Right lobe of liver (tissue), 6 donors: ENCODE measurements at regions not wholly inside any gene's neighbourhood (a gene's known extent, or its start where the extent isn't known, plus 50 kb on each side); places are given as distances from the start of the nearest gene placed in this dataset.
"Not testable (repeated sequence)": the region's sequence is repeated elsewhere in the genome, so short reads cannot be mapped to it uniquely, and the experiment has no call there.

Source experiments
- ATAC-seq, 4 donors: fragments of 200-7000 bp; cut with Tn5 transposase; one replicate each; pipeline ENCODE4 v1.9.1; 2020; ENCODE audit warnings: mild to moderate bottlenecking in 4 of 4, moderate library complexity in 4 of 4
- DNase-seq, 3 donors: peaks; one replicate each; pipeline ENCODE4 v3.0.0-alpha.2; 2020
- H3K27ac ChIP-seq, 3 donors: fragments of 200-600 bp; one replicate each; pipeline ENCODE4 v1.8.0; 2022
- H3K27me3 ChIP-seq, 2 donors: fragments of 200-600 bp; one replicate each; pipeline ENCODE4 v1.8.0; 2022
- H3K36me3 ChIP-seq, 4 donors: fragments of 200-600 bp; sonication (generic) in 1 of 4; one replicate each; pipeline versions ENCODE4 v1.5.1 to v1.8.0; 2017 to 2022; ENCODE audit warnings: control low read depth in 1 of 4
- H3K4me1 ChIP-seq, 4 donors: fragments of 200-600 bp; sonication (generic) in 1 of 4; one replicate each; pipeline versions ENCODE4 v1.5.1 to v1.8.0; 2017 to 2022; ENCODE audit warnings: control low read depth in 1 of 4
- H3K4me3 ChIP-seq, 3 donors: fragments of 200-600 bp; one replicate each; pipeline ENCODE4 v1.8.0; 2022
- H3K9me3 ChIP-seq, 4 donors: fragments of 200-600 bp; sonication (generic) in 1 of 4; one replicate each; pipeline versions ENCODE4 v1.5.1 to v1.8.0; 2017 to 2022; ENCODE audit warnings: control low read depth in 1 of 4
- POLR2A ChIP-seq: fragments of 450-650 bp; IDR thresholded peaks from one replicate; pipeline ENCODE4 v1.6.1; 2017; ENCODE audit warnings: antibody characterized with exemption, mild to moderate bottlenecking
- WGBS: methylation state at CpG from one replicate; pipeline ENCODE4 v1.1.6; 2018; ENCODE audit warnings: low coverage, low lambda C conversion rate; ENCODE audit not compliant: insufficient coverage; ENCODE audit errors: missing lambda C conversion rate; 5-methylcytosine and 5-hydroxymethylcytosine counted together
- intact Hi-C, 2 donors: fragments of 100-400 bp; cut with DNase I; formaldehyde crosslinking; loops; one replicate each; pipeline versions ENCODE4 v1.11.2 to v1.14.1; 2022
- TF ChIP-seq, protein P1 (sequence below), 4 donors: fragments of 200-600 bp in 3 of 4; fragments of 450-650 bp in 1 of 4; IDR thresholded peaks; one replicate each; pipeline versions ENCODE4 v1.5.1 to v1.8.0; 2016 to 2022; ENCODE audit warnings: antibody characterized with exemption in 4 of 4, mild to moderate bottlenecking in 2 of 4
- donor health status: DM: no; HTN: yes; CAD: no.
- donor health status: DM: no; HTN: no; CAD: no.
- donor health status: DM: no; HTN: no; CAD: no.
- donor health status: DM: no; HTN: yes; CAD: no.
- donor health status: DM: no; HTN: yes; CAD: no.

DNA sequence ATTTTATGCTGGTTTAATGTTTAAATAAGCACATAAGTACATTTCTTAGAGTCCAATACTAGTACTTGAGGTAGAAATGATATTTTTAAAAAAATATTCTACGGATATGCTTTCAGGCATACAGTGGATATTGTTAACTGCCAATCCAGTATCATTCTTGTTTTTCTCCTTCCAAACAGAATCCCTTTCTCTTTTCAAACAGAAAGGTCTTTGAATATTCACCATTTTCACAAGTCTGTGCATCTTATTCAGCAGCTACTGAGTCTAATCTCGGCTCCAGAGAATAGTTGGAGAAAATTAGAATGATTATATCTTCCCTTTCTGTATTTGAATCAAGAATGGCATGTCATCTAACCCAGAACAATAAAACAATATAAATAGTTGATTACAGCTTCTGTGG, 174.5 kb downstream of the GOLGA6L6 start:
- no peaks in the 10 kb centered on the region for H3K9me3 ChIP-seq
- WGBS, result 40% methylated on average over 2 of the region's 2 CpGs
- ATAC-seq (no peak), DNase-seq (no peak)
- H3K27me3 ChIP-seq, result no peaks in the 10 kb centered on the region
- H3K27ac ChIP-seq, result no peak overlapping the region
- H3K4me3 ChIP-seq, result no peak overlapping the region
- H3K4me1 ChIP-seq, result no peaks in the 10 kb centered on the region
- intact Hi-C loops, result no loop called here
- no peaks in the 10 kb centered on the region for H3K36me3 ChIP-seq
- TF ChIP-seq, protein P1, sequence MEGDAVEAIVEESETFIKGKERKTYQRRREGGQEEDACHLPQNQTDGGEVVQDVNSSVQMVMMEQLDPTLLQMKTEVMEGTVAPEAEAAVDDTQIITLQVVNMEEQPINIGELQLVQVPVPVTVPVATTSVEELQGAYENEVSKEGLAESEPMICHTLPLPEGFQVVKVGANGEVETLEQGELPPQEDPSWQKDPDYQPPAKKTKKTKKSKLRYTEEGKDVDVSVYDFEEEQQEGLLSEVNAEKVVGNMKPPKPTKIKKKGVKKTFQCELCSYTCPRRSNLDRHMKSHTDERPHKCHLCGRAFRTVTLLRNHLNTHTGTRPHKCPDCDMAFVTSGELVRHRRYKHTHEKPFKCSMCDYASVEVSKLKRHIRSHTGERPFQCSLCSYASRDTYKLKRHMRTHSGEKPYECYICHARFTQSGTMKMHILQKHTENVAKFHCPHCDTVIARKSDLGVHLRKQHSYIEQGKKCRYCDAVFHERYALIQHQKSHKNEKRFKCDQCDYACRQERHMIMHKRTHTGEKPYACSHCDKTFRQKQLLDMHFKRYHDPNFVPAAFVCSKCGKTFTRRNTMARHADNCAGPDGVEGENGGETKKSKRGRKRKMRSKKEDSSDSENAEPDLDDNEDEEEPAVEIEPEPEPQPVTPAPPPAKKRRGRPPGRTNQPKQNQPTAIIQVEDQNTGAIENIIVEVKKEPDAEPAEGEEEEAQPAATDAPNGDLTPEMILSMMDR (IDR thresholded peaks at IDR 0.05), result no peak
- no peak for TF ChIP-seq POLR2A

GRCh38 chr15:20363591-20363990, 178.0 kb downstream of the GOLGA6L6 start:
- H3K9me3 ChIP-seq, H3K27ac ChIP-seq, intact Hi-C loops, DNase-seq, H3K4me3 ChIP-seq, H3K27me3 ChIP-seq, H3K36me3 ChIP-seq, H3K4me1 ChIP-seq: not testable (repeated sequence)
- WGBS, result 49% methylated on average over 5 of the region's 5 CpGs
- peak in 2 of 4 donors; percentile 24 to 31 for ATAC-seq

DNA sequence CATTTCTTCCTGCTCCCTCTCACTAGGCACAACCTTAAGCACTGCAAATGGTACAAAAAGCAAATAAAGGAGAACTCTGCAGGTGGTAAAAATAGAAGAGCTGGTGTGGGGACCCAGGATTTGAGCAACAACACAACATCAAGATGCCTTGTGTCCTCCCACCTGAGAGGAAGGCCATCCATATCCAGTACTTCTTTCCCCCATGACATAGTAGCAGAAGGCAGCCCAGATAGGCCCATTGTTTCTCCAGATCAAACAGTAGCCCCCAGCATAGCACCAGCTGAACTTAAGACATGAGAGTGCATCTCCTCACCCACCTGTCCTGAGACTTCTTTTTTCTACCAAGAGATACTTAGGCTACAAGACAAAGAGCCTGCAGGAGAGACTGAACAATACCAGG, 180.5 kb downstream of the GOLGA6L6 start:
- intact Hi-C loops, result no loop called here
- Histone ChIP-seq H3K27me3 (no peaks in the 10 kb centered on the region), H3K4me3 (no peak overlapping the region), H3K27ac (no peak overlapping the region), H3K9me3 (no peaks in the 10 kb centered on the region), H3K36me3 (no peaks in the 10 kb centered on the region), H3K4me1 (no peaks in the 10 kb centered on the region)
- ATAC-seq, result peak in 1 of 4 donors; percentile 4
- no peak for TF ChIP-seq POLR2A
- TF ChIP-seq, protein P1 (IDR thresholded peaks at IDR 0.05), result no peak
- DNase-seq, result no peak

DNA sequence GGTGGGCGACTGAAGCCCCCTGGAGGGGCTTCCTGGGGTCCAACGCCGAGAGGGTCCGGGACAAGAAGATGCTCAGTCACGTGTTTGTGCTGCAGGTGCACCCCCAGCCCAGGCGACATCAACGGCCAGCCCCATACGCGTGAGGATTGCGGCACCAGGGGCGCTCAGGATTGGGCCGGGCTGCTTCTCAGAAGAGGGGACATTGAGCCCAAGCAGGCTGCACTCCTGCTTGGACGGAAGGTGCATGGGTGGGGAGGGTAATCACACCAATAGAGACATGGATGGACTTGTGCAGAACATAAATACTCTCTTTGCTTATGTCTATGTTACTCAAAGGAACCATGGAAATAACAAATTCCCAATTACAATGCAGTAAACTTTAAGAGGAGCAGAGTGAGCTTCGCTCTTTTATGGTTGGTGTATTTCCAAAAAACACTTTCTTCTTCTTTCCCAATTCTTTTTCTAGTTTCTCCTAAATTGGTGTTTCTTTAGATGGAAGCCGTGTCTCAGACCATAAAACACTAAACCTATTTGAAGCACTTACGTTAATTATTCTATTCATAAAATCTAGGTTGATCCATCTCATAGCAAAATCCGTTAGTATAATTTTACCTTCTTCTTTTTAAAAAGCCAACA, 182.7 kb downstream of the GOLGA6L6 start:
- ATAC-seq, result peak in 1 of 4 donors; percentile 2
- intact Hi-C loops, result no loop called here
- Histone ChIP-seq H3K4me1 (no peaks in the 10 kb centered on the region), H3K27ac (no peak overlapping the region), H3K9me3 (no peaks in the 10 kb centered on the region), H3K27me3 (no peaks in the 10 kb centered on the region), H3K4me3 (no peak overlapping the region), H3K36me3 (no peaks in the 10 kb centered on the region)
- no peak for DNase-seq
- 72% methylated on average over 17 of the region's 17 CpGs for WGBS
- TF ChIP-seq, protein P1 (IDR thresholded peaks at IDR 0.05), result no peak

- no peak overlapping the region for H3K27ac ChIP-seq
- no peaks in the 10 kb centered on the region for H3K27me3 ChIP-seq
- ATAC-seq (peak in 3 of 4 donors; percentile 12 to 20 (median 14)), DNase-seq (peak in 1 of 3 donors; percentile 50)
- TF ChIP-seq POLR2A, result no peak
- TF ChIP-seq, protein P1 (IDR thresholded peaks at IDR 0.05), result no peak
- 88% methylated on average over 3 of the region's 28 CpGs for WGBS
- intact Hi-C loops, result no loop called here
- no peaks in the 10 kb centered on the region for H3K9me3 ChIP-seq
- H3K4me1 ChIP-seq, result no peaks in the 10 kb centered on the region
- no peaks in the 10 kb centered on the region for H3K36me3 ChIP-seq
- H3K4me3 ChIP-seq, result no peak overlapping the region
Measured at GRCh38 chr15:20358066-20358778, 183.4 kb downstream of the GOLGA6L6 start.
